Gastrocnemius medialis (tissue), 4 donors: ENCODE measurements at regions not wholly inside any gene's neighbourhood (a gene's known extent, or its start where the extent isn't known, plus 50 kb on each side); places are given as distances from the start of the nearest gene placed in this dataset.

ENCODE experiments used
- ATAC-seq, 2 donors: fragments of 150-250 bp; one replicate each; pipeline ENCODE4 v1.9.1; 2016
- DNase-seq, 2 donors: peaks; one replicate each; pipeline ENCODE4 v3.0.0-alpha.2; 2019
- H3K27ac ChIP-seq, 4 donors: fragments of 200-600 bp; sonication (generic); 1 replicate in 1 of 4; 2 replicates in 3 of 4; pipeline ENCODE4 v1.5.1; 2016 to 2018; ENCODE audit warnings: mild to moderate bottlenecking in 2 of 4, moderate library complexity in 1 of 4
- H3K27me3 ChIP-seq, 3 donors: fragments of 200-600 bp; sonication (generic) in 2 of 3; 1 replicate in 1 of 3; 2 replicates in 2 of 3; pipeline versions ENCODE4 v1.5.1 to v1.6.0; 2016 to 2019; ENCODE audit warnings: mild to moderate bottlenecking in 1 of 3, moderate library complexity in 1 of 3
- H3K36me3 ChIP-seq, 2 donors: fragments of 200-600 bp; sonication (generic) in 1 of 2; one replicate each; pipeline ENCODE4 v1.5.1; 2017 to 2018
- H3K4me1 ChIP-seq, 2 donors: fragments of 200-600 bp; sonication (generic) in 1 of 2; one replicate each; pipeline ENCODE4 v1.5.1; 2016 to 2017; ENCODE audit warnings: mild to moderate bottlenecking in 2 of 2
- H3K4me3 ChIP-seq, 4 donors: fragments of 200-600 bp; sonication (generic) in 3 of 4; 1 replicate in 1 of 4; 2 replicates in 3 of 4; pipeline ENCODE4 v1.5.1; 2016 to 2019; ENCODE audit warnings: mild to moderate bottlenecking in 2 of 4
- H3K9me3 ChIP-seq, 3 donors: fragments of 200-600 bp; sonication (generic) in 2 of 3; 1 replicate in 1 of 3; 2 replicates in 2 of 3; pipeline ENCODE4 v1.5.1; 2016 to 2019
- CTCF ChIP-seq, 5 experiments: fragments of 450-650 bp in 3 of 5; fragments of 200-600 bp in 2 of 5; sonication (generic) in 2 of 5; IDR thresholded peaks in 4 of 5; conservative IDR thresholded peaks in 1 of 5; 1 replicate in 4 of 5; 2 replicates in 1 of 5; pipeline ENCODE4 v1.5.1; 2016 to 2019; ENCODE audit warnings: antibody characterized with exemption in 5 of 5, mild to moderate bottlenecking in 3 of 5, moderate library complexity in 3 of 5
- POLR2A ChIP-seq, 2 donors: fragments of 450-650 bp; IDR thresholded peaks; one replicate each; pipeline ENCODE4 v1.6.1; 2017; ENCODE audit warnings: antibody characterized with exemption in 2 of 2, mild to moderate bottlenecking in 2 of 2, moderate library complexity in 2 of 2
- in situ Hi-C, 4 donors: fragments of 200-750 bp; cut with MboI; loops; one replicate each; pipeline versions ENCODE4 v1.15.0 to v1.8.0; 2017; ENCODE audit warnings: low sequenced_read_pairs in 4 of 4
- intact Hi-C: fragments of 100-400 bp; cut with DNase I; formaldehyde crosslinking; loops from one replicate; pipeline ENCODE4 v1.15.1; 2023; ENCODE audit warnings: low total_unique reads

- H3K27me3 ChIP-seq: no peaks in the 10 kb centered on the region
- peak; percentile 49 to 66 for ATAC-seq
- peaks cover 4 to 19% of the 10 kb centered on the region in 2 donors for H3K4me1 ChIP-seq
- peak; percentile 25 to 61 for DNase-seq
- H3K9me3 ChIP-seq: no peaks in the 10 kb centered on the region
- TF ChIP-seq CTCF (IDR thresholded peaks at IDR 0.05 in 4 of 5, conservative IDR thresholded peaks at IDR 0.05 in 1 of 5) (no peak), POLR2A (IDR thresholded peaks at IDR 0.05) (no peak)
- in situ Hi-C loops (no loop called here), intact Hi-C loops (no loop called here)
- H3K36me3 ChIP-seq: no peaks in the 10 kb centered on the region
- H3K27ac ChIP-seq: peak overlapping the region in 1 of 4 donors; percentile 25
- no peak overlapping the region for H3K4me3 ChIP-seq
Observed at GRCh38 chr11:100581318-100581717, 105.8 kb upstream of the ARHGAP42 start.

- Histone ChIP-seq H3K27me3 (no peaks in the 10 kb centered on the region), H3K4me1 (peaks cover 4 to 7% of the 10 kb centered on the region in 2 donors), H3K36me3 (no peaks in the 10 kb centered on the region), H3K4me3 (no peak overlapping the region), H3K9me3 (no peaks in the 10 kb centered on the region), H3K27ac (peak overlapping the region in 1 of 4 donors; percentile 20)
- TF ChIP-seq CTCF (IDR thresholded peaks at IDR 0.05 in 4 of 5, conservative IDR thresholded peaks at IDR 0.05 in 1 of 5) (no peak), POLR2A (IDR thresholded peaks at IDR 0.05) (no peak)
- ATAC-seq: no peak
- intact Hi-C loops (no loop called here), in situ Hi-C loops (no loop called here)
- no peak for DNase-seq
Observed at GRCh38 chr11:100584201-100584985, 102.7 kb upstream of the ARHGAP42 start.

GRCh38 chr11:100585728-100586127 lies 101.4 kb upstream of the ARHGAP42 start:
- Histone ChIP-seq H3K9me3 (no peaks in the 10 kb centered on the region), H3K36me3 (no peaks in the 10 kb centered on the region), H3K4me3 (no peak overlapping the region), H3K27me3 (no peaks in the 10 kb centered on the region), H3K27ac (peak overlapping the region in 3 of 4 donors; percentile 12 to 48 (median 44)), H3K4me1 (peaks cover 4 to 7% of the 10 kb centered on the region in 2 donors)
- in situ Hi-C loops: no loop called here
- TF ChIP-seq POLR2A (IDR thresholded peaks at IDR 0.05): no peak
- no peak for TF ChIP-seq CTCF (IDR thresholded peaks at IDR 0.05 in 4 of 5, conservative IDR thresholded peaks at IDR 0.05 in 1 of 5)
- ATAC-seq (peak; percentile 68 to 87), DNase-seq (peak in 1 of 2 donors; percentile 25)
- intact Hi-C loops: no loop called here

GRCh38 chr11:100586361-100587101 lies 100.6 kb upstream of the ARHGAP42 start:
- ATAC-seq: no peak
- H3K27ac ChIP-seq: peak overlapping the region in 3 of 4 donors; percentile 10 to 44 (median 15)
- in situ Hi-C loops: no loop called here
- no peaks in the 10 kb centered on the region for H3K36me3 ChIP-seq
- H3K4me3 ChIP-seq: no peak overlapping the region
- no peaks in the 10 kb centered on the region for H3K9me3 ChIP-seq
- H3K27me3 ChIP-seq: no peaks in the 10 kb centered on the region
- intact Hi-C loops: no loop called here
- TF ChIP-seq CTCF (IDR thresholded peaks at IDR 0.05 in 4 of 5, conservative IDR thresholded peaks at IDR 0.05 in 1 of 5): no peak
- TF ChIP-seq POLR2A (IDR thresholded peaks at IDR 0.05): no peak
- peaks cover 4 to 7% of the 10 kb centered on the region in 2 donors for H3K4me1 ChIP-seq
- no peak for DNase-seq
